GM19025 (cell line): ENCODE measurements at regions not wholly inside any gene's neighbourhood (a gene's known extent, or its start where the extent isn't known, plus 50 kb on each side); places are given as distances from the start of the nearest gene placed in this dataset.
"Not testable (repeated sequence)": the region's sequence is repeated elsewhere in the genome, so short reads cannot be mapped to it uniquely, and the experiment has no call there.

ENCODE experiments used
- ATAC-seq: cut with Tn5 transposase; IDR thresholded peaks from one replicate; pipeline ENCODE4 v1.9.1; 2021; ENCODE audit warnings: mild to moderate bottlenecking, low read depth, moderate library complexity; ENCODE audit not compliant: unreplicated experiment

DNA sequence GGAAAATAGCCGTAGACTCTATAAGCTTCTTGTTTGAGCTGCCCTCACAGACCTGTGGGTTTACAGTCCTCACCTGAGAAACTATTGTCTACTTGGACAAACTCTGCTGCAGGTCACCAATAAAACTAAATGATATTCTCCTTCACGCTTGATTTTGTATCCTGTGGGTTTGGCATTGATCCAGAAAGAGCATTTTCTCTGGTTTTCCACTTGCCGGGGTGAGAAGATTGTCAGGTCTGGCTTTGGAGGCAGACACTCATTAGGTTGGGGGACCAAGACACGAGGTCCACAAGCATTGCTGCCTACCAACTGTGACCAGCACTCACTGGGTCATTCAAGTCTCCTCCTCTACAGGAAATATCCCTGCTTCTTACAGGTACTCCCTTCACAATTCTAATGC, 68.5 kb downstream of the CDC14C start:
- no peak for ATAC-seq

DNA sequence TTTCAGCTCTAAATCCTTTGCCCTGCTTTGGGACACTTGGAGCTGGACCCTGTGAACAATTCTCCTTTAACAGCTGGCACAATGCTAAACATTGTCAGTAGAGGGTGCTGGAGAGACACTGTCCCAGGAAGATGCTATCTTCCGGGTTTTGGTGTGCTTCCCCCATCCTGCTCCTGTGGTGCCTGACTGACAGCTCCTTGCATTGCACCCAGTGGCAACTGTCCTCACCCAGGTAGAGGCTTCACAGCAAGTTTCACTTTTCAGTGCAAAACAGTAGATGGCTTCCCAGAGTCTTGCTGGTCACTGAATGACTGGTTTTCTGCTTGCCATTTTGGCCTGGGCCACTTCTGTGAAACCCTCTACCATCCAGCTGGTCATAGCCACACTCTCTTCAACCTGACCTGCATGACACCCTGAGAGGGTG, 77.3 kb downstream of the CDC14C start:
- peak; percentile 95 for ATAC-seq

DNA sequence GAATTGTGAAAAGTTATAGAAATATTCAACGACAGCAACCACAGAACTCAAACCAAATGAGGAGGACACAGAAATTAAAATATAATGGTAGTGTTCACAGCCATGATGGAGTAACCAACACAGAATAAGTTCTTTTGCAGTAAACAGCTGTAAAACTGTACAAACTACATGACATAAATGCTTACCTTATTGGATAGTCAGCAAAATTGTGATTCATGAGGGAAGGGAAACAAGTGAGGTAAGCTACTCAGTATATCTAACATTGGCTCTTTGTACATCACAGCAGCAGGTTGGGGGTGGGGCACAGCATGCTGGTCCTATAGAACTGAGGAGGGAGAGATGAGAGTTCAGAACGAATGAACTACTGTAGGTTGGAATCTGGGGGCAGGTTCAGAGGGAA, 86.4 kb downstream of the CDC14C start:
- no peak for ATAC-seq

DNA sequence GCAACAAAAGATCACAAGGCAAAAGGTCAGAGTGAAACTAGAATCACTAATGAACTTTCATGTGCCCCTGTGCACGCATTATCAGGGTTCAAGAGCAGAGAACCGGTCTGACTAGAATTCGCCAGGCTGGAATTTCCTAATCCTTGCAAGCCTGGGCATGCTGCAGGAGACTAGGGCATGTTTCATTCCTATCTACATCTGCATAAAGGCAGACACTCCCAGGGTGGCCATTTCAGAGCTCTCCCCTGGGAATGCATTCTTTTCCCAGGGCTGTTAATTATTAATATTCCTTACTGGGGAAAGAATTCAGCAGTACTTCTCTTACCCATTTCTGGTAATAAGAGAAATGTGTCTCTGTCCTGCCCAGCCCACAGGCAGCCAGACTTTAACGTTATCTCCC, 90.5 kb downstream of the CDC14C start:
- no peak for ATAC-seq

DNA sequence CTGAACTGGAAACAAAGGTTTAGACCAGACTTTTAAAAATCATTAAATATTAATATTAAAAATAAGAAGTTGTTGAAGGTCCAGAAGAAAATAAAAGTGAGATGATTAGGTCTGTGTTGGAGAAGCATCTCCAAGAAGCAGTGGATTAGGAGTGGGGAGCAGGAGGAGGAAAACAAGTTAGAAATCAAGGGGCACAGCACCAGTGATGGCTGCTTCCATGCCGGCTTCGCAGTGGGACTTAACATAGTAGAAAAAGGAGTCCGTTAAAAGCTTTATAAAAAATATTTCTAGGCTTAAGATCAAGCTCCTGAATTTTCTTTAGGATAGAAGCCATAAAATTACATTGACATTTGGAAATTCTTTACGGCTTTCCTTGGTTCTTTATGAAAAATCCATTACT, 95.8 kb downstream of the CDC14C start:
- no peak for ATAC-seq

DNA sequence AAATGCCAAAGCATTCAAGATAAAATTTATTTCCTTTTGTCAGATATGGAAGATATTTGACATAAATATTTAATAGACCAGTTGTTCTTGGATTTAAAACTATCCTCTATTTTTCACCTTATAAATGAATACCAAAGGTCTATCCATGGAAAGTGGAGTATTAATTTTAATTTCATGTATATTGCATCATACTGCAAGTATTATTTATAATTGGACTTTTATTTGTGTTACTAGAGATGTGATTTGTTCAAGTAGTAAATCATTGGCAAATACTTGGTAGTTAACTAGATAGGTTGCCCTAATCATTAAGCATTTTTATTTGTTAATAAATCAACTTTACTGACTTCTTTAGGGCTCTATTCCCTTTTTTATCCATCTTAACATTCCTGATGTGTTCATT, 98.1 kb downstream of the CDC14C start:
- ATAC-seq, result no peak

DNA sequence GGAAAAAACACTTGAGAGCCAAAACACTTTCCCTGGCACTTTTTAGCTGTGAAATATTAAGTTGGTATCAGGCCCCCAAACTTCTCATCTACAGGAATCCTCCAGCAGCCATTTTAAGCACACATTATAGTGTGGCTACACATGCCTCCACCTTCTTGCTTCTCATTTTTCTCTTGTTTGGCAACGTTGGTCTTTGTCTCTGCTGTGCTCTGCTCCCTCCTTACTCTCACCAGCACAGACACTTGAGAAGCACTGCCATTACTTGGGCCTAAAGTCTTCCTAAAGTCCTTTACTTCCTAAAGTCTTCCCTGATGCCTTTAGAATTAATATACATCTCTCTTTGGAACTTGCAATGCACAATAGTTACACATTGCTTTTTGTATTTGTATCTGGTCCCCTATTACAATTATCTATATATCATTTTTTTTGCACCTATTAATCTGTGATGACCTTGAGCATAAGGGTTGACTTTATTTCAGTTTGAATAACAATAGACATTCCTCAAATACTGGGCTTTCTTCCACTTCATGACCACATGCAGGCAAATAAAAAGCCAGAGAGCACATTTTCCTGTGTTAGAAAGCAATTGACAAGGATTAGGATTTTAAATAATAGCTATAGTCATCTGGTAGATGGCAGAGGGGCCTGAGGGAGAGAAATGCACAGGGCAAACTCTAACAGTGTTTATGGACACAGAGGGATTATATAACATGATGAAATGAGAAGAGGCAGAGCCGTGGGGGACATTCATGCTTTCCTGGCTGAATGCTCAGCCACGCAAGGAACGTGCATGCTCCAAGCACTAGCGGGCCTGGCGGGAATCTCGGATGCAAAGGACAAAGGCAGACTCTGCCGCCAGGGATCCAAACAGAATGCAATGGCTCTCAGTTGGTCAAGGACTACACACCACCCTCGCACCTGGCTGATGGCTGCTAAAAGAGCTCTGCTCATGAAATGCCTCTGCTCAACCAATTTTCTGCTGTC, 99.3 kb downstream of the CDC14C start:
- no peak for ATAC-seq

DNA sequence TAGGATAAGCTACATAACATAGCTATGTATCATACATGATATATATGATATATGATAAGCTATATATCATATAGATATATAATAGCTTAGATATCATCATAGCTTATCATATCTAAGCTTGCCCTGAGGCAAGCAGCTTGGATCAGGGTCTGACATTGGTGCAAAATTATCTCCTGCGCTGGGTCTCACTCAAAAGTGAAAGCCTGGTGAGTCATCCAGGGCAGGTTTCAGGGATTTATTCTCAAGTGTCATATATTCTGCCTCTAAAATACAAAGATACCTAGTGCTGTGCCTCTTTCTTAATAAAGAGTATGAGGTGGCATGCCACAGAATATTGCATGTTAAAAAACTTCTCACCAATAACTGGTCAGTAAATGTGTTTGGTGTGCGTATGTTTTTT, 105.9 kb downstream of the CDC14C start:
- no peak for ATAC-seq

DNA sequence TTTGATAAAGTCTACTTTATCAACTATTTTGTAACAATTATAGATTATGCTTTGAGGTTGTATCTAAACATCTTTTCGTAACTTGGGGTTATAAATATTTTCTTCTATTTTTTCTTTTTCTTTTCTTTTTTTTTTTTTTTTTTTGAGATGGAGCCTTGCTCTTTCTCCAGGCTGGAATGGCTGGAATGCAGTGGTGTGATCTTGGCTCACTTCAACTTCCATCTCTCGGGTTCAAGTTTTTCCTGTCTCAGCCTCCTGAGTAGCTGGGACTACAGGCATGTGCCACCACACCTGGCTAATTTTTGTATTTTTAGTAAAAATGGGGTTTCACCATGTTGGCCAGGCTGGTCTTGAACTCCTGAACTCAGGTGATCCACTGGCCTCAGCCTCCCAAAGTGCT, 108.8 kb downstream of the CDC14C start:
- ATAC-seq, result not testable (repeated sequence)

DNA sequence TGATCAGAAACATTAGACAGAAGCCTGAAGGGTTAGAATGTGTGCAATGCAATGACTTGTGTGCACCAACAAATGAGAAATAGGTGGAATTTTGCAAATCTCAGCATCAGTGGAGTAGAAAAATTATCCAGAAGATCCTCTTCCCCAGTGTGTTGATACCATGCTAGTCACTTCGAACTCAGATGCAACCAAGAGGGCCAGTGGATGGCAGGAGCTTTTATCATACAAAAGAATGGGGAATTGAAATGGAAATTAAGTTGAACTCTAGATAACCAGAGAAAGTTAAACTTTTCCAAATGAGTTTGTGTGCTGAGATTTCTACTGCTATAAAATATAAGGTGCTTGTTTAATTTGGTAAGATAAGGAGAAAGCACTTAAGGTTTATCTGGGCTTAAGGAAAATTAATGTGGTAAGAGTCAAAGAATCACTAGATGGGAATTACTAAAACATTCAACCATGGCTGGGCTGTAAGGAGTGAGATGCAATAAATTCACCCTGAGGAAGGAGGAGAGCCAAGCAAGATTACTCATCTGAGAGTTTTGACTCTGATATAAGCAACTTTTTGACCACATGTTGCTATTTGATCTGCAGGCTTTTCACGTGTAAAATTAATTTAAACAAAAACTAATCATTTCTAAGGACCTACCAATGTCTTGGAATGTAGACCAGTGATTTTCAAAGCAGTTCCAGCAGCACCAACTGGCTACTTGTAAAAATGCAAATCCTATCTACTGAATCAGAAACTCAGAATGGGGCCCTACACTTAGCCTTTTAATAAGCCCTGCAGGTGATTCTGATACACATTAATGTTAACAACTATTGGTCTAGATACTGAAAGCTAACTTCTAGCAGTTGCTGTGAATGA, 113.2 kb downstream of the CDC14C start:
- ATAC-seq, result no peak

DNA sequence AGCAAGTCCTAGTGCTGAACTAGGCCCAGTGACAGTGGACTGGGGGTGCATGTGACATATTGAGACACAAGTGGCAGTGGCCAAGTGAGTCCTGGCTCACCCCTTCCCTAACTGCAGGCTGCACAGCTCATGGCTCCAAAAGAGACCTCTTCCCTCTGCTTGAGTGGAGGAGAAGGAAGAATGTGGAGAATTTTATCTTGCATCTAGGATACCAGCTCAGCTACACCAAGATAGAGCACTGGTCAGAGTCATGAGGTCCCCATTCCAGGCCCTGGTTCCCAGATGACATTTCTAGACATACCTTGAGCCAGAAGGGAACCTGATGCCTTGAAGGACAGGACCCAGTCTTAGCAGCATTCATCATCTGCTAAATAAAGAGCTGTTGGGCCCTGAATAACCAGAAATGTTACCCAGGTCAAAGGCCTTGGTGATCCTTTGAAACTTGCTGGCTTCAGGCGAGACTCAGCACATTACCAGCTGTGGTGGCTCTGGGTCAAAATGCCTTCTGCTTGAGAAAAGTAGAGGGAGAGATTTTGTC, 114.5 kb downstream of the CDC14C start:
- ATAC-seq, result no peak

DNA sequence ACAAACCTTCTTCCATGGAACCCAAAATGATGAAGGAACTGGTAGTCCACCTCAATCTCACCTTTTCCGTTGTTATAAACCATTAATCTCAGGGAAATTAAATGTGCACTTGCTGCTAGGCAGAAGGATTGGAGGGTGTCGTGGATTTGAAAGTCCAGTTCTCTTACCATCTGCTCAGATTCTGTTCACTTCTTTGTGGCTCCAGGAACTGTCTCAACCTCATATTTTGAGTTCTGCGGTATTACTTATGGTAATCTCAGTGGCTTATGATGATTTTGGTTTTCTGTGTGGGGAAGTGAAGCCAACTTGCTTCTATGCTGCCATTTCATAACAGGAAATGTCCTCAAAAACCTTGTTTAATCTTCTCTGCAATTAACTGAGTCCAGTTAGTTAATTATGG, 136.4 kb downstream of the CDC14C start:
- no peak for ATAC-seq

DNA sequence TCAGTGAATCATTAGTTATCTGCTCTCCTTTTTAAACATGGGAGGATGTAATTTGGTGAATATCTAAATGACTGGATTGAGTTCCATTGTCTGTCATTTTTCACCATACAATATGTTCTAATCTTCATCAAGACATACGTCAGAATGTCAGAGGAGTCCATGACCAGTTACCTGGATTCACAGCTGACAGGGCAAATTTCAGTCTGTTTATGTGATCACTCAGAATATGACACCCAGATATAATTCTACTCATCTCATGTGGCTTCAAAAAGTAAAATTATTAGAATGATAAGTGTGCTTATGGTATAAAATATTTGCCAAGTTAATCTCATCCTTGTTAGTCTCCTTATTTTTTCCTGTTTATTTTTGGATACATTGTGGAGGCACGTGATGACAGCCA, 150.2 kb downstream of the CDC14C start:
- no peak for ATAC-seq

DNA sequence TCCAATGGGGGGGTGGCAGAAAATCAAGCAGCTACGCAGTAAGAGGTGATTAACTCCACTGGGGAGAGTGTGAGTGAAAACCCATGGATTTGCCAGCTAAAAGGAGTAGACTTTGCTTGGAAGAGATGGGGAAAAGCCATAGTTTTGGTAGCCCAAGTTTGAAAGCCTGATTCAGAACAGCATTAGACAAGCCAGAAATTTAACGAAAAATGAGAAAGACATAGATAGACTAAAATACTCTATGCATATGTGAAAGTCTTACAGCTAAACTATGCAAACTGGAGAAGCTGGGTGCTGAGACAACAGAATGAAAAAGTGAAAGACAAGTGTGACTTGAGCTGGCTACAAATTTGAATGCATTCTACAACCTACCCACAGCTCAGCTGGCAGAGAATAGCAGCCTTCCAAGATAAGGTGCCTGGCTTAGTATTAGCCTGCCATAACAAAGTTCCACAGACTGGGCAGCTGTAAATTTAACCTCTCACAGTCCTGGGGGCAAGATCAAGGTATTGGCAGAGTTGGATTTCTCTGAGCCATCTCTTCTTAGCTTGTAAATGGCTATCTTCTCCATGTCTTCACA, 156.6 kb downstream of the CDC14C start:
- no peak for ATAC-seq

DNA sequence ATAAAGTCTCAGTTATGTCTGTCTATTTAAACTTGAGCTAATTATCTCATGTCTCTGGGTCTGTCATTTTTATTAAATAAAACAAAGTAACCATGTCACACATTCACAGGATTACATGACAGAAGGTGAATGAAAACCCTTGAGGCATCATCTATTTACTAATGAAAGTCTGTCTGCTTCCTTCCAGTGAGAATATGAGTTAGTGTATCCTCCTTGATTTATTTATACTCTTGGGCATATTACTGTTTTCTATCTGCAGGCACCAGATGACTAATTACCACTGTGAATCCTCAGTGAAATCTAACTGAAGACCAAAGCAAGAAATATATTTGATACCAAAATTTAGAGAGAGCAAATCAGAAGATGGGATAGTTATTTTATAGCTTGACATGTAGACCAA, 163.7 kb downstream of the CDC14C start:
- no peak for ATAC-seq

DNA sequence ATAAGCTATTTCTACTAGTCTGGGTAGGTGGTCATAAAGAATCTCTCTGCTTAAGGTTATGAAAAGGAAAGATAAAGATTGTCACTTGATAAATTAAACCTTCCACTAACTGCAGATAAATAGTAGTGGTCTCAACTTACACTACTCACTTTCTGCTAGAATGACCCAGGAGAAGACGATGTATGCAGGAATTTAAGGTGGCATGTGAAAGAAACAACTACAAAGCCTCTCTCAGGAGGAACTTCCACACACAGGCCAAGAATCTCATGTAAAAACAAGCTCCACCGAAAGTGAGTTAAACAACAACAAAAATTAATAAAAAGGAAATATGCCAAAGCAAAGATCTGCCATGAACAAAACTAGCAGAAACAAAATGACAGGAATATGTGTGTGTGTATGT, 165.4 kb downstream of the CDC14C start:
- no peak for ATAC-seq

DNA sequence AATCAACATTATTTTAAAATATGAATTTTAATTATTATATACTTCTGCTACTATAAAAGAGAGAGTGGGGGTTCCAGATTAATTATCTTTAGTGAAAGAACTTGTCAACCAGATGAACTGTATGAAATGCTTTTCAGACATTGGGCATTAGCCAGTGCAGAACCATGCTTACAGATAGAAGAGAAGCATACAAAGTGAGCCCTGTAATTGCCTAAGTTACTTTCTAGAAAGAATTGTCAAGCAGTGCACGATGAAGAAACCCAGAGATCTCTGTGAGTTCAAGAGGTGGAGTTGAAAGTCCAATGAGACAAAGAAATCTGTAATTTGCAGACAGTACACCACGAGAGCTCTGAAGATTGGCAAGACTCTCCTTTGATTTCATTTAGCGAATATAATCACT, 166.7 kb downstream of the CDC14C start:
- no peak for ATAC-seq

DNA sequence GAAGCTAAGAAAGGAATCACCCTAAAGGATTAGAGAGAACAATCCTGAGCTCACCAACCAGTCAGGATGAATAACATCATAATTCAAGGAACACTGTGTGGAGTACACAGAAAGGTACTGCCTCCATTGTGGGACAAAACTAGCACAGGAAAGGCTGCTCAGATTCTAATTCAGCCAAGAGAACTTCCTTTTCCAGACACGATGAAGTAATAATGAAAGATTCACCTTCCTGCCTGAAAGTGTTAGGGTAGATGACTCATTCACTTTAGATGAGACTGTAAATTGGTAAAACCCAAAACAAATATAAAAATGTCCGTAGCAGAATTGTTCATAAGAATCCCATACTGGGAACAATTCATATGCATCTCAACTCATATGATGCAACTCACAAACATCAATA, 167.2 kb downstream of the CDC14C start:
- ATAC-seq, result no peak

DNA sequence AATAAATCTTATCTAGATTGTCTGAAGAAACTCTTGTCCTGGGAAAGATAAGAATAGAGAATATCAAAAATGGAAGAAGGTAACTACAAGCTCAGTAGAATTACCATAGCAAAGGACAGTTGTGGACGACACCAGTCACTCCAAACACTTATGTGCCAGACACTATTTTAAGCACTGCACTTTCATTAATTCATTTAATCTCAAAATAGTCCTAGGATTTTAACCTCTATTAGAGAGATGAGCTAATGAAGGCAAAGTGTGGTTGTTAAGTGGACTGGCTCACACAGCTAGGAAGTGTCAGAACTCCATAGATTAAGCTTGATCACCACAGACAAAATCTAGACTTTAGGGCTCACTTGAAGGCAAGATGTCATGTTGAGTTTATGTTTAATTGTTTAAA, 168.9 kb downstream of the CDC14C start:
- no peak for ATAC-seq

DNA sequence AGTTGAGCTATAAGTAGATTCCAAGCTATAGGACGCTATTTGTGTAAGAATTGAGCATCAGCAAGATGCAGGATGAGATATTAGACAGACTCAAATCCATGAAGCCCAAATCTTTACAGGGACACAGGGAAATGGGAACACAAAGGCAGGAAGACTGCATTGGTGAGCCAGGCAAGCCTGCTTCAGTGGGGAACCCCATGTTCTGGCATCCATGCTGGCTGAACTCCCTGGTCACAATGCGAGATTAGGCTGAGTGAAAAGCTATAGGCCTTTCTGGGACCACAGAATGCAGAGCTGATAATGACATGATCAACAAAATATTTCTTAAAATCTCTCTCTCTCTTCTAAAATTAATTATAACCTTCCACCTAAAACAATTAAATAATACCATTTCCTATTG, 170.5 kb downstream of the CDC14C start:
- ATAC-seq, result no peak
